Activated CD8-positive, alpha-beta T cell treated with anti-CD3 and anti-CD28 coated beads, Interleukin-2, amount 10 ng/mL, durations not matched to agents 7 days and 5 days (primary cell): ENCODE measurements at regions not wholly inside any gene's neighbourhood (a gene's known extent, or its start where the extent isn't known, plus 50 kb on each side); places are given as distances from the start of the nearest gene placed in this dataset.

Source experiments
- ATAC-seq: fragments of 150-1000 bp; cut with Tn5 transposase; one replicate; pipeline ENCODE4 v1.10.0; 2021; ENCODE audit warnings: moderate library complexity
- CTCF ChIA-PET: fragments of 350-600 bp; sonication (Branson Sonifier 250); formaldehyde crosslinking; loops from one replicate; lab custom pipeline; 2021; ENCODE audit warnings: antibody characterized with exemption; lab: Charles Lee
- POLR2A ChIA-PET: fragments of 350-600 bp; sonication (Branson Sonifier 250); formaldehyde crosslinking; loops from one replicate; lab custom pipeline; 2021; ENCODE audit warnings: antibody characterized with exemption; lab: Charles Lee
- DNase-seq: peaks from one replicate; pipeline ENCODE4 v3.0.0-alpha.2; 2020
- H3K27ac Mint-ChIP-seq: one replicate; pipeline ENCODE4 v1.8.0; 2021; ENCODE audit warnings: mild to moderate bottlenecking, mixed read lengths
- H3K27me3 Mint-ChIP-seq: one replicate; pipeline ENCODE4 v1.8.0; 2021; ENCODE audit warnings: low read depth, mixed read lengths
- H3K36me3 Mint-ChIP-seq: one replicate; pipeline ENCODE4 v1.8.0; 2021; ENCODE audit warnings: low read depth, mixed read lengths
- H3K4me1 Mint-ChIP-seq: one replicate; pipeline ENCODE4 v1.8.0; 2021; ENCODE audit warnings: low read depth, mixed read lengths
- H3K4me3 Mint-ChIP-seq: one replicate; pipeline ENCODE4 v1.8.0; 2021; ENCODE audit warnings: mild to moderate bottlenecking, mixed read lengths
- H3K9me3 Mint-ChIP-seq: one replicate; pipeline ENCODE4 v1.8.0; 2022; ENCODE audit warnings: mixed read lengths; ENCODE audit not compliant: insufficient read depth

DNA sequence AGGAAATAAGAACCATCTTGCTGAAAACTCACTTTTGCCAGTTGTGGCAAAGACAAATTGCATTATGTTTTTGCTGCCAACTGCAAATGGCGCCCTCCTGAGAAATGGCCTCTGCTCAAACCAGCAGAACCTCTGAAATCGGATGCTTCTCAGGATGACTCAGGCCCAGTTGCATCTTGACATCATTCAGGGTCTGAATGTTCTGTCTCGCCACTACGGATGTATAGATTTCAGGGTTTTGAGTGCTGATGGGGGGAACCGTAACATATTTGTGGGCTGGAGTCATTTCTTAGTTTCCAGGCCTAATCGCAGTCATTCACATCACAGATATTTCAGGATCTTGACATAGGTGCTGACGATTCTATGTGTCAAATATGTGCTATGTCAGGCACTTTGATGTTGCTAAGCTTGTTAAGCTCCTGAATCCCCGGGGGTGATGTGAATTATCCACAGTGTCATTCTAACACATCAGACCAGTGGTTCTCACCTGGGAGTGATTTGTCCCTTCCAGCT lies 207.1 kb downstream of the NFATC2 start:
- Mint-ChIP-seq H3K4me3 (no peak overlapping the region), H3K27ac (no peak overlapping the region), H3K9me3 (no peaks in the 10 kb centered on the region), H3K36me3 (no peaks in the 10 kb centered on the region), H3K27me3 (peaks cover 5% of the 10 kb centered on the region), H3K4me1 (peaks cover 3% of the 10 kb centered on the region)
- ChIA-PET POLR2A (no interaction called here), CTCF (no interaction called here)
- ATAC-seq (no peak), DNase-seq (no peak)

GRCh38 chr20:51334609-51335008 lies 207.9 kb downstream of the NFATC2 start:
- ATAC-seq (no peak), DNase-seq (no peak)
- H3K4me1 Mint-ChIP-seq = peaks cover 3% of the 10 kb centered on the region
- no peak overlapping the region for H3K4me3 Mint-ChIP-seq
- no peak overlapping the region for H3K27ac Mint-ChIP-seq
- H3K36me3 Mint-ChIP-seq = no peaks in the 10 kb centered on the region
- ChIA-PET POLR2A (no interaction called here), CTCF (no interaction called here)
- H3K9me3 Mint-ChIP-seq = no peaks in the 10 kb centered on the region
- peaks cover 3% of the 10 kb centered on the region for H3K27me3 Mint-ChIP-seq

GRCh38 chr20:51333971-51334370 lies 208.5 kb downstream of the NFATC2 start:
- ChIA-PET CTCF (interaction anchor here (1.2 kb wide), 1 partner anchor 249 kb away, joined by 3 read pairs; no protein-coding TSS in a partner anchor), POLR2A (no interaction called here)
- Mint-ChIP-seq H3K27ac (no peak overlapping the region), H3K4me1 (peaks cover 3% of the 10 kb centered on the region), H3K36me3 (no peaks in the 10 kb centered on the region), H3K27me3 (peaks cover 6% of the 10 kb centered on the region), H3K9me3 (no peaks in the 10 kb centered on the region), H3K4me3 (no peak overlapping the region)
- ATAC-seq = no peak
- DNase-seq = no peak

DNA sequence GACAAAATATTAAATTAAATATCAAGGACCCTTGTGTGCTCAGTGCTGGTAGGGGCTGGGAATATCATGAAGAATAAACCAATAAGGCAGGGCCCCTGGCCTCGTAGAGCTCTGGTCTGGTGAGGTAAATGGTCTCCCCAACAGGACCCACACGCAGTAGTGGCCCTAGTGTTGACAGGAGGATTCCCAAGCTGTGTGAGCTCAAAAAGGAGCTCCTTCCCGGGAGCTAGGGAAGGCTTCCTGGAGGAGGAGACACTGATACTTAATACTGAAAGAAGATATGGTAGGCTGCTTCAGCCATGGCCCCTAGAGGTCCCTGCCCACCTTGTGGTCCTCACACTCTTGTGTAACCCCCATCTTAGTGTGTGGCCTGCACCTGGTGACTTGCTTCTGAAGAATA lies 209.1 kb downstream of the NFATC2 start:
- ChIA-PET CTCF (interaction anchor here (1.1 to 1.2 kb wide), 2 partner anchors 250 to 291 kb away, joined by 3 read pairs; no protein-coding TSS in a partner anchor), POLR2A (no interaction called here)
- H3K9me3 Mint-ChIP-seq = no peaks in the 10 kb centered on the region
- no peaks in the 10 kb centered on the region for H3K36me3 Mint-ChIP-seq
- no peak overlapping the region for H3K27ac Mint-ChIP-seq
- peaks cover under 1% of the 10 kb centered on the region for H3K4me1 Mint-ChIP-seq
- H3K27me3 Mint-ChIP-seq = peaks cover 6% of the 10 kb centered on the region
- H3K4me3 Mint-ChIP-seq = no peak overlapping the region
- DNase-seq = no peak
- ATAC-seq = no peak

- no peaks in the 10 kb centered on the region for H3K4me1 Mint-ChIP-seq
- H3K4me3 Mint-ChIP-seq = no peak overlapping the region
- H3K27me3 Mint-ChIP-seq = peaks cover 6% of the 10 kb centered on the region
- ATAC-seq (no peak), DNase-seq (no peak)
- H3K36me3 Mint-ChIP-seq = no peaks in the 10 kb centered on the region
- no peak overlapping the region for H3K27ac Mint-ChIP-seq
- H3K9me3 Mint-ChIP-seq = no peaks in the 10 kb centered on the region
- ChIA-PET CTCF (interaction anchor here (0.7 kb wide), 1 partner anchor 8 kb away, joined by 3 read pairs; no protein-coding TSS in a partner anchor), POLR2A (no interaction called here)
These were observed 211.0 kb downstream of the NFATC2 start for GRCh38 chr20:51331481-51331880.

DNA sequence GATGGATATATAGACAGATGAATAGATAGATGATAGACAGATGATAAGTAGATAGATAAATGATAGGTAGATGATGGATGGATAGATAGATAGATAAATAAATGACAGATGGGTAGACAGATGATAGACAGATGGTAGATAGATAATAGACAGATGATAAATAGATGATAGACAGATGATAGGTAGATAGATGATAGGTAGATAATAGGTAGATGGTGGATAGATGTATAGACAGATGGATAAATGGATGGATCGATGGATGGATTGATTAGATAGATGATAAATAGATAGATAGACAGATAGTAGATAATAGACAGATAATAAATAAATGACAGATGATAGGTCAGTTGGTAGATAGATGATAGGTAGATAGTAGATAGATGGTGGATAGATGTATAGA lies 212.7 kb downstream of the NFATC2 start:
- Mint-ChIP-seq H3K9me3 (no peaks in the 10 kb centered on the region), H3K4me3 (no peak overlapping the region), H3K36me3 (no peaks in the 10 kb centered on the region), H3K27ac (no peak overlapping the region), H3K4me1 (no peaks in the 10 kb centered on the region), H3K27me3 (peaks cover 6% of the 10 kb centered on the region)
- ChIA-PET POLR2A (no interaction called here), CTCF (no interaction called here)
- no peak for ATAC-seq
- no peak for DNase-seq

DNA sequence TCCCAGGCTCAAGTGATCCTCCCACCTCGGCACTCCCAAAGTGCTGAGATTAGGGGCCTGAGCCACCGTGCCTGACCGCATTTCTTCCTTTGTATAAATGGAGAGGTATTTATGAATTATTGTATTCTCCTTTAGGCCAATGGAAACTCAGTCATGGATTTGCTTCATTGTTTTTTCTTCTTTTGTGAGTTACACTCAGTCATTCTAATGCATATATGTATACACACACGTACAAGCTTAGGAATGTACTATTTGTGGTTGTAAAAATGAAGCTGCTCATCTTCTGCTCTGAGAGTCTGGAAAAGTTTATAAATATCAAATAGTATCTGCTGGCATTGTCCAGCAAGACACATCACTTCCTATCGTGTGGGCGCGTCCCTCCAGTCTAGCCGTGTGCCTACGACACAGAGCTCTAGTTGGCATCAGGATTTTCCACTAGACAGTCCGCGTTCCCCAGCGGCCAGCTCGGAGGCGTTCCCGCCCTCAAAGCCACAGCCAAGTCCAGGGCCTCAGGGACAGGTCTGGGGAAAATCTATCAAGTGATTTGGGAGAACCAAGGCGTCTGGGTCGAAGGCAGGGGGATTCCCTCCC lies 215.2 kb downstream of the NFATC2 start:
- ChIA-PET POLR2A (no interaction called here), CTCF (interaction anchor here (1.0 to 2.6 kb wide), 2 partner anchors 268 to 339 kb away, joined by 3 to 18 read pairs; no protein-coding TSS in a partner anchor)
- H3K9me3 Mint-ChIP-seq = no peaks in the 10 kb centered on the region

GRCh38 chr20:51326201-51326819 lies 216.2 kb downstream of the NFATC2 start:
- Mint-ChIP-seq H3K9me3 (no peaks in the 10 kb centered on the region), H3K4me3 (no peak overlapping the region), H3K36me3 (no peaks in the 10 kb centered on the region), H3K27me3 (peaks cover 2% of the 10 kb centered on the region), H3K4me1 (no peaks in the 10 kb centered on the region), H3K27ac (no peak overlapping the region)
- POLR2A ChIA-PET = no interaction called here
- CTCF ChIA-PET = interaction anchor here (0.5 to 2.9 kb wide), 4 partner anchors 19 to 338 kb away, joined by 3 to 18 read pairs (median 8); no protein-coding TSS in a partner anchor
- no peak for ATAC-seq
- no peak for DNase-seq

More for the DNA sequence above, 215.2 kb downstream of the NFATC2 start:
- Mint-ChIP-seq H3K27ac (no peak overlapping the region), H3K27me3 (peaks cover 6% of the 10 kb centered on the region), H3K4me3 (no peak overlapping the region), H3K4me1 (no peaks in the 10 kb centered on the region), H3K36me3 (no peaks in the 10 kb centered on the region)
- DNase-seq (no peak), ATAC-seq (no peak)

GRCh38 chr20:51322164-51322707 lies 220.3 kb downstream of the NFATC2 start:
- no peak for DNase-seq
- H3K36me3 Mint-ChIP-seq = no peaks in the 10 kb centered on the region
- H3K27ac Mint-ChIP-seq = no peak overlapping the region
- H3K4me3 Mint-ChIP-seq = no peak overlapping the region
- H3K27me3 Mint-ChIP-seq = no peaks in the 10 kb centered on the region
- POLR2A ChIA-PET = no interaction called here
- no peaks in the 10 kb centered on the region for H3K4me1 Mint-ChIP-seq
- no peak for ATAC-seq
- H3K9me3 Mint-ChIP-seq = no peaks in the 10 kb centered on the region
- CTCF ChIA-PET = no interaction called here

GRCh38 chr20:51321343-51322163 lies 221.0 kb downstream of the NFATC2 start:
- Mint-ChIP-seq H3K36me3 (no peaks in the 10 kb centered on the region), H3K4me3 (no peak overlapping the region), H3K27ac (no peak overlapping the region), H3K9me3 (no peaks in the 10 kb centered on the region), H3K27me3 (no peaks in the 10 kb centered on the region), H3K4me1 (no peaks in the 10 kb centered on the region)
- CTCF ChIA-PET = interaction anchor here (1.3 kb wide), 1 partner anchor 334 kb away, joined by 5 read pairs; no protein-coding TSS in a partner anchor
- DNase-seq (no peak), ATAC-seq (no peak)
- POLR2A ChIA-PET = no interaction called here

- ChIA-PET CTCF (no interaction called here), POLR2A (interaction anchor here (0.6 kb wide), 1 partner anchor 603 kb away, joined by 3 read pairs; no protein-coding TSS in a partner anchor)
- Mint-ChIP-seq H3K36me3 (no peaks in the 10 kb centered on the region), H3K4me3 (no peak overlapping the region), H3K27me3 (no peaks in the 10 kb centered on the region), H3K4me1 (no peaks in the 10 kb centered on the region), H3K9me3 (no peaks in the 10 kb centered on the region), H3K27ac (no peak overlapping the region)
- ATAC-seq (no peak), DNase-seq (no peak)
These were observed 223.0 kb downstream of the NFATC2 start for GRCh38 chr20:51319522-51319921.
